CD4-positive, alpha-beta T cell treated with Interleukin-12 subunit alpha and Interleukin-12 subunit beta, for 1 hour (primary cell): ENCODE measurements at regions not wholly inside any gene's neighbourhood (a gene's known extent, or its start where the extent isn't known, plus 50 kb on each side); places are given as distances from the start of the nearest gene placed in this dataset.

Source experiments
- DNase-seq: peaks from one replicate; pipeline ENCODE4 v3.0.0-alpha.2; 2020

GRCh38 chr6:40906759-40907158 lies 132.3 kb downstream of the UNC5CL start:
- no peak for DNase-seq

DNA sequence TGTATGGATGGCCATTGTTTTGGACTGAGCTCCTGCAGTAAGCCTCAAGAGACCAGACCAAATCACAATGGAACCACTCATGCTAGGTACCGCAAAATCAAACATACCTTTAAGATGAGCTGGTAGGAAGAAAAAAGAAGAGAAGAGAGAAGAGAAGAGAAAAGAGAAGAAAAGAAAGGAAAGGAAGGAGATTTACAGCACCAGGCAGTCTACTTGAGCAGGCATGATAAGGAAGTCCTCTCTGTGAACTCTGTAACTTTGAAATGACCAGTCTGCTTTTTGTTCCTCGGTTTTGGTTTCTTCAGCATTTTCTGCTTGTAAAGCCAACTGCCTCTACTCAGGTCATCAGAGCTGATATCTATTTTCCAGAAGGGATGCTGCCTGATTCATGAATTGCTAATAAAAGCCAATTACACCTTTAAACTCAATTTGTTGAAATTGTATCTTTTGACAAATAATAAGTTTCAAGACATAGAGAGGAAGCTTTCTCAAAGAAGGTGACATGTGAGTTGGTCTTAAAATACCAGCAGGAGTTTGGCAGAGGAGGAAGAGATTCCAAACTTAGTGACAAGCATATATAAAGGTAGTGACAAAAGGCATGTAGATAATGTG lies 134.3 kb downstream of the UNC5CL start:
- no peak for DNase-seq

DNA sequence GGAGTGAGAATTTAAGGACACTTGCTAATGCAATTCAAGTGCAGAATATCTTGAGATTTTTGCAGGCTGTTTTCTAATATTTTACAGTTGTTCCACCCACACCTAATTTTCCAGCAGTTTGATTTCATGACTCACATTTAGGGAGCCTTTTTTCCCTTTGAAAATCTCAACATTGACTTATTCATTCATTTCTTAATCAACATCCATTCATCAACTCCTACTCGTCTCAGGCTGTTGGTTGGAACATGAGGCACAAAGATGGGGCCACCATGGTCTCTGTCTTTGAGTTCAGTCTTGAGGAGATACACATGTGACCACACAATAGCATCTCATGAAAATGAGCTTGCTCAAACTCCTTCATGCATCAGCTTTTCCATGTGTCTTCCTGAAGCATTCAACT lies 135.6 kb downstream of the UNC5CL start:
- DNase-seq, result no peak

DNA sequence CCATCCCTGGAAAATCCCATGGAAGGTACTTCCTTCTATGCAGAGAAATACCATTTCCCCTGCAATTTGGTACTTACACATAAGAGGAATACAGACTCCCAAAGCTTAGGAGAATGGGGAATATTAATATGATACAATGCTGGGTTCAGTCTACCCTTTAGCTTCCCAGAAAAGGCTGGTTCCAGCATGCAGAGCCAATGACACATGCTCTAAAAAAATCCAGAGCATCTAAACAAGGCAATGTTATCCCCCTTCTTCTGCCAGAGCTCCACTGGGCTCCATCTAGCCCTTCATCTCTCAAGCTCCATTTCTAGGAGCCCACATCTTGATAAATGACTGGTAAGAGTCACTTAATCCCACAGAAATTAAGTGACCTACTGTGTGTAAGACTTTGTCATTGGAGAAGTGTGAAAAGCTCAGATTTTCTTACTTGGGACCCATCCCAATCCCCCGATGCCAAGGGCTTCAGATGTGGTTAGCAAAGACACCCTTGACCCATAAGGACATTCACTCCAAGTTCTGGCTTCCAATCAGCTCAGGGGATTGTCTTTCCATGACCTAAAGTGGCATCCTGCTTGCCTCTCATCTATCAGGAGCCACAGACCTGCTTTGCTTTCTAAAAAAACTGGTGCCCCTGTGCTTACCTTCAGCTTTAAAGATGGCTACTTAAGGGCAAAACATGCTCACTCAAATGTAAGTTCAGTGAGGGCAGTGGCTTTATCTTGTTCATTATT lies 137.5 kb downstream of the UNC5CL start:
- DNase-seq, result no peak

DNA sequence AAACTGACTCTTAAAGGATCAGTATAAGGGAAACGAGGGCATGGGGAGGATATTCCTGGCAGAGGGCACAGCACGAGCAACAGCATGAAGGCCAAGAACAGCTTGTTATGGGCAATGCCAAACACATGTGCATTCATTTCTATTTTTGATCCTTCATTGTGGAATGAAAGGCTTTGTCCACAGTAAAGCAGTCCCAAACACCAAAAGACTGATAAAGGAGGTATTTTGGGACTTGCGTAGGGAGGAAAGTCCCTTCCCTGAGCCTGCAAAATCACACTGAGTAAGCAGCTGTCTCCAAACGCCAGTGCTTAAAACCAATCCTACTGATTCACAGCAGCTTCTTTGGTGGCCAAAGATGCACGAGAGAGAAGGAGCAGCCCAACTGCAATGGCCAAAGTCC lies 138.2 kb downstream of the UNC5CL start:
- DNase-seq, result no peak

DNA sequence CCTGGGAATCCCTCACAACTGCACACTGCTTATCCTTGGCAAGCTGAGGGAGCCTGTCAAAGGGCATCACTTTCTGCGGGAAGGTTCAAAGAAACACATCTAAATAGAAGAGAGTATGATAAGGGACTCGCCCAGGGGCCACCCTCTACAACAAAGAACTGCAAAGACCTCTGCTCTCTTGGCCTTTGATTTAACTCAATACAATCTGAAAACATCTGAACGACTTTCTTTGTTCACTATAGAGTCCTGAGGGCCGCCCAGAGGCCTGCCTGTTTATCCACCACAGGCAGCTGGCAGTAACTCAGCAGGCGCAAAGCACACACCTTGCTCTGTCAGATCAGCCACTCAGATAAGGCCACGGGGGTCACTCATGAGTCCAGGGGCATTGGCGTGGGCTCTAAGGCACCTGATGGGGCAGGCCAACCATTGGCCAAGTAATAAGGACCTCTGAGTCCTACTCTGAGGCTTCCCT lies 139.3 kb downstream of the UNC5CL start:
- DNase-seq, result no peak

- DNase-seq, result no peak
Measured at GRCh38 chr6:40898073-40898472, 140.9 kb downstream of the UNC5CL start.

DNA sequence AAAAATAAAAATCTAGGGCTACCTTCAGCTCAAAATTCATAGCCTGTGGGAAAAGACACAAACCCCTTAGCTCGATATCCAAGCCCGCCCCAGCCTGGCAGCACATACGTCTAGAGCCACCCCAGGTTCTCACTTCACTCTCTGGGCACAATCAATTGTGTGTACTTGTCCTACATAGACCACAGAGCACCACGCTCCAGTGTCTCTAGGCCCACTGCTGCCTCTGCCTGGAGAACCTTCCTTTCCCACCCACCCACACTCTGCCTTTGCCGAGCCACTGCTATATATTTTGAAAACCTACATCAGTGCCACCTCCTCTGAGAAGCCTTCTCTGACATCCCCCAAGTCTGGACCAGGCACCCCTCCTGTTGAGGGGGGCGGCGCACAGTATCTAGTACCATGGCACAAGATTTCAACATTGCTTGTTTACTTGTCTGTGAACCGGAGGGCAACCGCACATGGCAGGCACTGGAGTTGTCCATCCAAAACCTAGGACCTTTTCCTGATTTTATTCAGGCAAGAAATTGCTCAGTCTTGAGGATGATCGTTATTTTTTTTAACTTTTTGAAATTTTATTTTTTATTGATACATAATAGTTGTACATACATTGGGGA lies 141.5 kb downstream of the UNC5CL start:
- DNase-seq, result no peak

- no peak for DNase-seq
Measured at GRCh38 chr6:40896696-40897095, 142.3 kb downstream of the UNC5CL start.

GRCh38 chr6:40894962-40895799 lies 143.8 kb downstream of the UNC5CL start:
- DNase-seq, result no peak

GRCh38 chr6:40893021-40893420 lies 146.0 kb downstream of the UNC5CL start:
- DNase-seq, result no peak

GRCh38 chr6:40892223-40892622 lies 146.8 kb downstream of the UNC5CL start:
- DNase-seq, result no peak

- no peak for DNase-seq
Measured at GRCh38 chr6:40891686-40892085, 147.3 kb downstream of the UNC5CL start.

DNA sequence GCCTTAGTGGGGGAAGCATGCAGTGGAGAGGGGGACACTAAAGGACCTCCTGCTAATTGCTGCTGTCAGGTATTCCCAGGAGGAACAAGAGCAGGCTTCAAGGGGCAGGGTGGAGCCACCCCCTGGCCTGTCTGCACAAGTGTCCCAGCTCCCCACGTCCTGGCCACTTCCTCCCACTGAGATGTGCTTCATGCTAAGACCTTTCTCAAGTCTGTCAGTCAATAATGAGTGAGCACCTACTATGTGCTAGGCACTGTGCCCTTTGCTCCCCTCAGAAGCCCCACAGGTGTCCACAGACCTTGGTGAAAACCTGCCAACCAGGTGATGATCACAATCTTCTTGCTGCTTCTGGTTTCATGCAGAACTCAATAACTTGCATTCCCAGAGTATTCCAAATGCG lies 147.9 kb downstream of the UNC5CL start:
- no peak for DNase-seq

- no peak for DNase-seq
Measured at GRCh38 chr6:40889137-40889832, 149.7 kb downstream of the UNC5CL start.

DNA sequence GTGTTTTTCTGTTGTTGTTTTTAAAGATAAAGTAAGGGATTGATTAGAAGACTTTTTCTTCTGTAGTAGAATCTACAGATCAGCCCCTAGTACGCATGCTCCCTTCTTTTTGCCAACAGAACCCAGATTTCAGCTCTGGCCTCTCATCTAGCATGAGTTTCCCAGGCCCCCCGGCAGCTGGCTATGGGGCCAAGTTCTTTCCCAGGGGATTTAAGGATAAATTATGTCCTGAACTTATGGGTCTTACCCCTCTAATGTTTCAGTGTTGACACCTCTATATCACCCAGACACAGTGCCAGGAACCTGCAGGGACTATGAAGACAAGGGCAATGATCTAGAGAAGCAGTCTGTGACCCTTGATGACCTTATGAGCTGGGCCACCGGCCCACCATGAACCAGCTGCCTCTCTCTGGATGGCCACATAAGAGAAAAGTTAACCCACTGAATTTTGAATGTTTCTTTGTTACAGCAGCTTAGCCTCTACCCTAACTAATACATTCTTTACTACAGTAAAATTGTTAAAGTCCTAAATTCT lies 150.5 kb downstream of the UNC5CL start:
- no peak for DNase-seq

DNA sequence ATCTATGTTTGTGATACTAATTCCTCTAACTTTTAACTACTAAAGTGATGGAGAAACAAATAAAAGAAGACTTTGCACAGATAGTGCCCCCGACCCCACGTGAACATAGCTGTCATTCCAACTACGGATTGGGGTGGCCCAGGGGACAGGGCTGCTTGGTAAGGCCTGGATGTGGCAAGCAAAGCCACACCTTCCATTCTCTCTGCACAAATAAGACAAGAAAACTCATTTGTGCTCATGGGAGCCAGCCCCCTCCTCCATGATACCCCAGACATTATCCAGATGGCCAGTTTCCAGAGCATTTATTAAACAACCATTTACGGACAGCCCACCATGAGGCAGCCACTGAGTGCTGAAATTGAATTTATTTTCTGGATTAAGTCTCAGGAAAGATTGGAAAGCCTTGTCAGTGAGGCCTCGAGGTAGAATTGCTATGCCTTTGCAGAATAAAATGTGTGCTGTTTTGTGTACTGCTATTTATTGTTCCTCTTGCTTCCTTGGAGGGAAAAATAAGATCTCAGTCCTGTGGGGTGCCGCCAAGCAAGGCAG lies 151.2 kb downstream of the UNC5CL start:
- no peak for DNase-seq

- DNase-seq, result no peak
Measured at GRCh38 chr6:40887079-40887791, 151.8 kb downstream of the UNC5CL start.

DNA sequence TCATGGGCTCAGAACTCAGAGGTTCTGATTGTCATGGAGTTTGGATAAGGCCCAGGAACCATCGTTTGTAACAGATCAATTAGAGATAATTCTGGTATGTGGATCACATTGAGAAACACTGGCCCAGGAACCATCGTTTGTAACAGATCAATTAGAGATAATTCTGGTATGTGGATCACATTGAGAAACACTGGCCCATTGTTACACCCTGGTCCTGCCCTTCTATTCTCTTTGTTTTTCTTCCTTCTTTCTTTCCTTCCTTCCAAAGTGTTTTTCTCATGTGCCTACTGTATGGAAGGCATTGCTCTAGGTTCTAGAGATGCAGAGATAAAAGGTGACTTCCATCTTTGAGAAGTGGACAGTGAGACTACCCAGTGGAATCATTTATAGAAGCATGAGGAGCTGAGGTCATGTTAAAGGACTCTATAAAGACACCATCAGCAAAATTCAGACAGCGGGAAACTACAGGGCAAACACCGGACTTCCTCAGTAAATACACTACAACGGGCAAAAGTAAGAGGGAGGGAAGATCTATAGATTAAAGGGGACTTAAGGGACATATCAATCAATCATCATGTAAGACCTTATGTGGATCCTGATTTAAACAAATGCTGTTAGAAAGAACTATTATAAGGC lies 153.8 kb downstream of the UNC5CL start:
- DNase-seq, result no peak

- DNase-seq, result no peak
Measured at GRCh38 chr6:40882323-40882997, 156.6 kb downstream of the UNC5CL start.
